HCT116 (cell line): ENCODE measurements at regions not wholly inside any gene's neighbourhood (a gene's known extent, or its start where the extent isn't known, plus 50 kb on each side); places are given as distances from the start of the nearest gene placed in this dataset.

Source experiments
- ATAC-seq: fragments of 200-7000 bp; cut with Tn5 transposase; 2 replicates; pipeline ENCODE4 v1.9.1; 2020; ENCODE audit warnings: mild to moderate bottlenecking, moderate library complexity
- BruUV-seq: library from RNA; stranded (reverse); fragments of 400-500 nt; replicated peaks from 2 replicates; lab custom pipeline; 2021; lab: Mats Ljungman, UMichigan
- CTCF ChIA-PET: fragments of 300-600 bp; sonication (Branson Sonifier 250); formaldehyde crosslinking; loops from one replicate; lab custom pipeline; 2021; ENCODE audit warnings: antibody characterized with exemption; lab: Charles Lee
- POLR2A ChIA-PET: fragments of 300-600, 350-600 bp; sonication (Branson Sonifier 250); formaldehyde crosslinking; loops from one replicate; lab custom pipeline; 2021; ENCODE audit warnings: antibody characterized with exemption; lab: Charles Lee
- RAD21 ChIA-PET, 2 experiments: fragments of 300-600 bp; sonication (Branson Sonifier 250); formaldehyde crosslinking; loops; one replicate each; lab custom pipeline; 2023; ENCODE audit warnings: low total read pairs in 2 of 2; ENCODE audit not compliant: uncharacterized antibody in 2 of 2, unreplicated experiment in 2 of 2, low non-redundant PET in 1 of 2; lab: Charles Lee
- DNase-seq: peaks from one replicate; pipeline ENCODE4 v3.0.0-alpha.2; 2010; ENCODE audit warnings: low read depth, low spot score
- H2AFZ ChIP-seq: fragments of 200-600 bp; shearing (Covaris generic), sonication (generic); 2 replicates; pipeline ENCODE4 v1.6.1; 2017; ENCODE audit warnings: low read depth, mixed run types, mixed read lengths, antibody characterized with exemption, low read length; ENCODE audit not compliant: poor library complexity, severe bottlenecking
- H3K27ac ChIP-seq: 2 replicates; pipeline ENCODE4 v1.5.1; 2012; ENCODE audit warnings: low read depth, low read length
- H3K27me3 ChIP-seq: fragments of 200-600 bp; sonication (generic); 2 replicates; pipeline ENCODE4 v1.6.1; 2016; ENCODE audit warnings: mixed run types, low read length, mixed read lengths; ENCODE audit not compliant: insufficient read depth
- H3K36me3 ChIP-seq, 2 experiments: fragments of 200-500 bp in 1 of 2; fragments of 200-600 bp in 1 of 2; sonication (Bioruptor generic) in 1 of 2; sonication (generic) in 1 of 2; 2 replicates each; pipeline versions ENCODE4 v1.5.1 to v1.6.1; 2014 to 2016; ENCODE audit warnings: low read length in 2 of 2, inconsistent platforms in 1 of 2, mixed read lengths in 1 of 2, mixed run types in 1 of 2; ENCODE audit not compliant: insufficient read depth in 2 of 2, control insufficient read depth in 1 of 2
- H3K4me1 ChIP-seq, 2 experiments: fragments of 200-600 bp in 1 of 2; sonication (generic) in 1 of 2; 2 replicates each; pipeline versions ENCODE4 v1.5.1 to v1.6.1; 2012 to 2017; ENCODE audit warnings: low read length in 2 of 2, inconsistent platforms in 1 of 2, mild to moderate bottlenecking in 1 of 2, mixed read lengths in 1 of 2, mixed run types in 1 of 2, moderate library complexity in 1 of 2; ENCODE audit not compliant: insufficient read depth in 2 of 2, control insufficient read depth in 1 of 2
- H3K4me2 ChIP-seq: fragments of 200-600 bp; sonication (generic); 2 replicates; pipeline ENCODE4 v1.6.1; 2017; ENCODE audit warnings: mixed run types, low read length, mixed read lengths
- H3K4me3 ChIP-seq, 2 experiments: fragments of 200-600 bp in 1 of 2; sonication (generic) in 1 of 2; replicated peaks in 1 of 2; 2 replicates each; pipeline ENCODE4 v1.5.1; 2011 to 2016; ENCODE audit warnings: low read length in 2 of 2, control low read depth in 1 of 2, low read depth in 1 of 2, mild to moderate bottlenecking in 1 of 2, mixed read lengths in 1 of 2, mixed run types in 1 of 2
- H3K79me2 ChIP-seq: fragments of 200-600 bp; sonication (generic); 2 replicates; pipeline ENCODE4 v1.6.1; 2017; ENCODE audit warnings: mild to moderate bottlenecking, mixed run types, low read length, moderate library complexity, mixed read lengths; ENCODE audit not compliant: insufficient read depth
- H3K9ac ChIP-seq: fragments of 200-600 bp; sonication (generic); 2 replicates; pipeline ENCODE4 v1.6.1; 2016; ENCODE audit warnings: low read length, mixed read lengths
- H3K9me2 ChIP-seq: fragments of 200-600 bp; sonication (generic), shearing (Covaris generic); 2 replicates; pipeline ENCODE4 v1.6.1; 2017; ENCODE audit warnings: mixed run types, mild to moderate bottlenecking, moderate library complexity; ENCODE audit not compliant: insufficient read depth
- H3K9me3 ChIP-seq, 2 experiments: fragments of 200-500 bp in 1 of 2; fragments of 200-600 bp in 1 of 2; sonication (Bioruptor generic) in 1 of 2; sonication (generic) in 1 of 2; 2 replicates each; pipeline ENCODE4 v1.6.1; 2014 to 2017; ENCODE audit warnings: low read length in 2 of 2, mixed read lengths in 2 of 2, inconsistent platforms in 1 of 2, low read depth in 1 of 2, mild to moderate bottlenecking in 1 of 2, mixed run types in 1 of 2, moderate library complexity in 1 of 2; ENCODE audit not compliant: control insufficient read depth in 1 of 2, insufficient read depth in 1 of 2
- H4K20me1 ChIP-seq: fragments of 200-600 bp; sonication (generic), shearing (Covaris generic); 2 replicates; pipeline ENCODE4 v1.6.1; 2017; ENCODE audit warnings: mixed run types, mild to moderate bottlenecking, moderate library complexity; ENCODE audit not compliant: insufficient read depth
- ATF3 ChIP-seq: IDR thresholded peaks from 2 replicates; pipeline ENCODE4 v1.6.1; 2012
- CBX3 ChIP-seq: IDR thresholded peaks from 2 replicates; pipeline ENCODE4 v1.6.1; 2012; ENCODE audit warnings: low read depth
- CEBPB ChIP-seq: IDR thresholded peaks from 2 replicates; pipeline ENCODE4 v1.6.1; 2012; ENCODE audit warnings: low read depth
- ELF1 ChIP-seq: IDR thresholded peaks from 2 replicates; pipeline ENCODE4 v1.6.1; 2012; ENCODE audit warnings: low read depth, borderline replicate concordance
- EZH2 ChIP-seq: fragments of 200-600 bp; sonication (generic); IDR thresholded peaks from 2 replicates; pipeline ENCODE4 v1.6.1; 2017; ENCODE audit warnings: antibody characterized with exemption, mixed run types
- EZH2phosphoT487 ChIP-seq: fragments of 200-600 bp; IDR thresholded peaks from 2 replicates; pipeline ENCODE4 v1.6.1; 2018; ENCODE audit warnings: antibody characterized with exemption, borderline replicate concordance
- FOSL1 ChIP-seq: IDR thresholded peaks from 2 replicates; pipeline ENCODE4 v1.6.1; 2012; ENCODE audit warnings: low read depth
- MAX ChIP-seq: IDR thresholded peaks from 2 replicates; pipeline ENCODE4 v1.6.1; 2012
- POLR2A ChIP-seq: IDR thresholded peaks from 2 replicates; pipeline ENCODE4 v1.7.0; 2011; ENCODE audit warnings: borderline replicate concordance; ENCODE audit not compliant: insufficient read depth, insufficient read length; ENCODE audit errors: extremely low read depth
- RAD21 ChIP-seq: IDR thresholded peaks from 2 replicates; pipeline ENCODE4 v1.6.1; 2012; ENCODE audit warnings: low read depth, mild to moderate bottlenecking
- SIN3A ChIP-seq: IDR thresholded peaks from 2 replicates; pipeline ENCODE4 v1.6.1; 2012; ENCODE audit warnings: low read depth
- SP1 ChIP-seq: IDR thresholded peaks from 2 replicates; pipeline ENCODE4 v1.6.1; 2012; ENCODE audit warnings: low read depth
- SRF ChIP-seq: IDR thresholded peaks from 2 replicates; pipeline ENCODE4 v1.6.1; 2012; ENCODE audit warnings: low read depth
- TCF7L2 ChIP-seq: IDR thresholded peaks from 2 replicates; pipeline ENCODE4 v1.7.0; 2011; ENCODE audit warnings: borderline replicate concordance, inconsistent platforms; ENCODE audit not compliant: insufficient read depth, insufficient read length; ENCODE audit errors: extremely low read depth
- ZFX ChIP-seq: fragments of 450-650 bp; IDR thresholded peaks from 2 replicates; pipeline ENCODE4 v1.6.1; 2017
- ZNF274 ChIP-seq: fragments of 200-500 bp; sonication (Bioruptor generic); IDR thresholded peaks from 2 replicates; pipeline ENCODE4 v1.6.1; 2014; ENCODE audit warnings: mild to moderate bottlenecking, low read depth, low read length, inconsistent platforms
- intact Hi-C: fragments of 100-400 bp; cut with micrococcal nuclease; formaldehyde crosslinking; loops from 2 replicates; pipeline ENCODE4 v1.10.0; 2022
- TF ChIP-seq, protein P1 (sequence below): IDR thresholded peaks from 2 replicates; pipeline ENCODE4 v1.6.1; 2011; ENCODE audit warnings: mild to moderate bottlenecking, low read length, moderate library complexity; ENCODE audit not compliant: insufficient replicate concordance; ENCODE audit errors: extremely low read depth
- TF ChIP-seq, protein P2 (sequence below), 3 experiments: fragments of 200-600 bp in 1 of 3; sonication (generic) in 1 of 3; IDR thresholded peaks in 2 of 3; conservative IDR thresholded peaks in 1 of 3; 2 replicates each; pipeline ENCODE4 v1.5.1; 2012 to 2017; ENCODE audit warnings: low read depth in 2 of 3, low read length in 2 of 3, antibody characterized with exemption in 1 of 3, borderline replicate concordance in 1 of 3, control low read depth in 1 of 3, mild to moderate bottlenecking in 1 of 3, mixed read lengths in 1 of 3, mixed run types in 1 of 3, moderate library complexity in 1 of 3; ENCODE audit not compliant: insufficient read depth in 1 of 3

DNA sequence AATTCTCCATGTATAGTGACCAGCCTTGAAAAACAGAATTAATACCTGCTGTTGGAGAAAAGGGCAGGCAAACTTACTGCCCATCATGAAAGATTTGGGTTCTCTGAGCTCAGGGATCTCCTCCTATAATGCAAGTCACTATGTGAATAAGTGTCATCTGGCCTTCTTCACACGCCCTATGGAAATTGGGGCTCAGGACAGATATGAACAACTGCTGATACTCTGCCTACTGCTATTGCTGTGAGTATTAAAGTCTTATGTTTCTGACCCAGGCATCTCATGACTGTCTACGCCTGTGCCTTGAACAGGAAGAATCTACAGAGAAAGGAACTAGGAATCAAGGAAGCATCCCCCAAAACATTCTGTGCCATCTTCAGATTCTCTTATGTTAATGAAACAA is 226.1 kb downstream of the SOD2 start:
- no TSS peak for BruUV-seq
- Histone ChIP-seq H3K9me2 (no peaks in the 10 kb centered on the region), H3K4me1 (no peaks in the 10 kb centered on the region), H2AFZ (no peak overlapping the region), H3K9ac (no peak overlapping the region), H3K4me3 (no peak overlapping the region), H3K9me3 (no peaks in the 10 kb centered on the region), H3K36me3 (no peaks in the 10 kb centered on the region), H3K27ac (no peak overlapping the region), H4K20me1 (no peaks in the 10 kb centered on the region), H3K27me3 (0 out of 2 replicates have a peak, but pooled peaks cover 5% of the 10 kb centered on the region), H3K79me2 (no peaks in the 10 kb centered on the region), H3K4me2 (no peak overlapping the region)
- intact Hi-C loops, result no loop called here
- no peak for ATAC-seq
- ChIA-PET CTCF (interaction anchor here (0.8 to 1.1 kb wide), 2 partner anchors 10 to 214 kb away, joined by 3 to 4 read pairs; no protein-coding TSS in a partner anchor), RAD21 (no interaction called here), POLR2A (no interaction called here)
- no peak for DNase-seq
- TF ChIP-seq SIN3A (no peak), CBX3 (no peak), ZFX (no peak), FOSL1 (no peak), ELF1 (no peak), EZH2 (no peak), RAD21 (no peak), ATF3 (no peak), EZH2phosphoT487 (no peak), SP1 (no peak), SRF (no peak), CEBPB (no peak), POLR2A (no peak), TCF7L2 (no peak), ZNF274 (no peak), MAX (no peak)
- TF ChIP-seq, protein P1, sequence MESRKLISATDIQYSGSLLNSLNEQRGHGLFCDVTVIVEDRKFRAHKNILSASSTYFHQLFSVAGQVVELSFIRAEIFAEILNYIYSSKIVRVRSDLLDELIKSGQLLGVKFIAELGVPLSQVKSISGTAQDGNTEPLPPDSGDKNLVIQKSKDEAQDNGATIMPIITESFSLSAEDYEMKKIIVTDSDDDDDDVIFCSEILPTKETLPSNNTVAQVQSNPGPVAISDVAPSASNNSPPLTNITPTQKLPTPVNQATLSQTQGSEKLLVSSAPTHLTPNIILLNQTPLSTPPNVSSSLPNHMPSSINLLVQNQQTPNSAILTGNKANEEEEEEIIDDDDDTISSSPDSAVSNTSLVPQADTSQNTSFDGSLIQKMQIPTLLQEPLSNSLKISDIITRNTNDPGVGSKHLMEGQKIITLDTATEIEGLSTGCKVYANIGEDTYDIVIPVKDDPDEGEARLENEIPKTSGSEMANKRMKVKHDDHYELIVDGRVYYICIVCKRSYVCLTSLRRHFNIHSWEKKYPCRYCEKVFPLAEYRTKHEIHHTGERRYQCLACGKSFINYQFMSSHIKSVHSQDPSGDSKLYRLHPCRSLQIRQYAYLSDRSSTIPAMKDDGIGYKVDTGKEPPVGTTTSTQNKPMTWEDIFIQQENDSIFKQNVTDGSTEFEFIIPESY, result no peak
- TF ChIP-seq, protein P2, sequence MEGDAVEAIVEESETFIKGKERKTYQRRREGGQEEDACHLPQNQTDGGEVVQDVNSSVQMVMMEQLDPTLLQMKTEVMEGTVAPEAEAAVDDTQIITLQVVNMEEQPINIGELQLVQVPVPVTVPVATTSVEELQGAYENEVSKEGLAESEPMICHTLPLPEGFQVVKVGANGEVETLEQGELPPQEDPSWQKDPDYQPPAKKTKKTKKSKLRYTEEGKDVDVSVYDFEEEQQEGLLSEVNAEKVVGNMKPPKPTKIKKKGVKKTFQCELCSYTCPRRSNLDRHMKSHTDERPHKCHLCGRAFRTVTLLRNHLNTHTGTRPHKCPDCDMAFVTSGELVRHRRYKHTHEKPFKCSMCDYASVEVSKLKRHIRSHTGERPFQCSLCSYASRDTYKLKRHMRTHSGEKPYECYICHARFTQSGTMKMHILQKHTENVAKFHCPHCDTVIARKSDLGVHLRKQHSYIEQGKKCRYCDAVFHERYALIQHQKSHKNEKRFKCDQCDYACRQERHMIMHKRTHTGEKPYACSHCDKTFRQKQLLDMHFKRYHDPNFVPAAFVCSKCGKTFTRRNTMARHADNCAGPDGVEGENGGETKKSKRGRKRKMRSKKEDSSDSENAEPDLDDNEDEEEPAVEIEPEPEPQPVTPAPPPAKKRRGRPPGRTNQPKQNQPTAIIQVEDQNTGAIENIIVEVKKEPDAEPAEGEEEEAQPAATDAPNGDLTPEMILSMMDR (IDR thresholded peaks at IDR 0.05 in 2 of 3, conservative IDR thresholded peaks at IDR 0.05 in 1 of 3; ENCODE audit: borderline replicate concordance in 1 of 3, insufficient read depth in 1 of 3, low read depth in 2 of 3, low read length in 2 of 3), result no peak
